Midbrain (tissue), 1 donor: ENCODE measurements at regions not wholly inside any gene's neighbourhood (a gene's known extent, or its start where the extent isn't known, plus 50 kb on each side); places are given as distances from the start of the nearest gene placed in this dataset.
"Not testable (repeated sequence)": the region's sequence is repeated elsewhere in the genome, so short reads cannot be mapped to it uniquely, and the experiment has no call there.

Experiments
- DNase-seq: peaks from one replicate; lab custom pipeline; 2025; lab: John Stamatoyannopoulos, UW

DNA sequence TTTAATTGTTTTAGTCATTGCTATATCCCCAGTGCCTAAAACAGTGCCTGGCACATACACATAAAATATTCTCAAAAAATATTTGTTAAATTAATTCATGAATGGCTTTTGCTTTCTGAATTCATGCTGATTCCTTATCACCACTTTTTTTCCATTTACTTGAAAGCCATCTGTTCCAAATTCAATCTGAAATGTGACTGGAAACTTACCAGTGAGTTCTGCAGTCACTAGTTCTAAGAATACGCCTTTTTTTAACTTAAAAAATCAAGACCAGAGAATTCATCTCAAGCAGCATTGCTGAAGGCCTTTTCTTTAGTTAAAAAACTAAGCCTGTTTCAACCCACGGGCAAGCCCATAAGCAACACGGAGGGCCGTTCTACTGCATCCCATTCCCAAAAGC lies 114.0 kb upstream of the ERCC4 start:
- DNase-seq, result no peak

DNA sequence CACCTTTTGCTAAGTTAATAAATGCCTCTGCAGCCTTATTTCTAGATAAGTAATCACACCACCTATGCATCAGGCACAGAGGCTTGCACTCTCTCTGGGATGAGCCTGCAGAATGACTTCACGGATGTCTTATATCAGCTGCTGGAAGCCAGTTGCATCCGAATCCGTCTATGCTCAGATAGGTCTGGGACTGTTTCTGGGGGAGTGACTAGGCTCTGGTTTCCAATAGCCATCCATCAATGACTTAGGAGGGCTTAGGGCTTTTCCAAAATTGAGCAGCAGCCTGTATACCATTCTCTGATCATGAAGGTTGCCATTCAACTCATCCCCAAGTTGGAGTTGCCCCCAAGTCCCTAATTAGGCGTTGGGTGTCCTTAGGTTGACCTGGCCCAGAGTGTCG lies 113.3 kb upstream of the ERCC4 start:
- no peak for DNase-seq

DNA sequence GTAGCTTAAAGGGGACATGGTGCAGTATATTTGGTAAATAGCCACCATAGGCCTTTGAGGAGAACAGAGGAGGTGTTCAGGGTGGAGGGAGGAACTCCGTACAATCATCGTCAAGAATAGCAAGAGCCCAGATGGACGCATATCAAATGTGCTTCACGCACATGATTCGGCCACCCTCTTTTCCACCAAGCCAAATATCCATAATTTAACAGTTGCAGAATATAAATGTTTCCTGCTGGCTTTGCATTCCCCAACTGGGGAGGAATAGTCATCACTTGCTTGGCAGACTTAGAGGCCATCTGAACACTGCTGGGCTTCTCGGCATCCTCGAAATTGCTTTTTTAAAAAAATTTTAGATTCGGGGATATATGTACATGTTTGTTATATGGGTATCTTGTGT lies 111.9 kb upstream of the ERCC4 start:
- no peak for DNase-seq

DNA sequence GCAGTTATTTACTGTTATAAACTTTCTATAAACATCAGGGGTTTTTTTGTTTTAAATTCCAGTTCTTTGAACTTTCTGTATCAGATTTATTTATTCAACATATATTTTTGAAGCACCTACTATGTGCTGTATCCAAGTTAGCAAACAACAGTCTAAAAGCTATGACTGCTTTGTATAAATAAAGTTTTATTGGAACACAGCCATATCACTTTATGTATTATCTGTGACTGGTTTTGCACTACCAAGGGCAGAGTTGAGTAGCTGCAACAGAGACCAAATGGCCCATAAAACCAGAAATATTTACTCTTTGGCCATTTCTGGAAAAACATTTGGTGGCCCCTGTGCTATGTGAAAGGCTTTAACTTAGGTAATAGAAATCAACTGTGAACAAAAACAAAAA lies 110.2 kb upstream of the ERCC4 start:
- no peak for DNase-seq

DNA sequence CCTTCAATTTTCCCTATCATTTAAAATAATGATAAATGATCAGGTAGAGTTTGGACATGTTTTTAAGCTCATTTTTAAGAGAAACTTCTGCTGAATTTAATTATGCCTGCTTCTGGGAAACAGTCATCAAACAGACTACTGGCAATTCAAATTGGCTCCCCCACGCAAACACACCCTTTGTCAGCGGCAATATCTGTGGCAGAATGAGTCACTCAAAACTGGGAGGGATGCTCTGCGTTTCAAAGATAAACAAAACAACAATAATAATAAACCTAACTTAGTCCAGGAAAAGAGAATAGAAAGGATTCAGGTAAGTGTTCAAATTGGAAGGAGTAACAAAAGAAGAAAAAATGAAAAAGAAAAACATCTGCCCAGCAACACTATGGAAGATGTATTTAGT lies 108.1 kb upstream of the ERCC4 start:
- no peak for DNase-seq

DNA sequence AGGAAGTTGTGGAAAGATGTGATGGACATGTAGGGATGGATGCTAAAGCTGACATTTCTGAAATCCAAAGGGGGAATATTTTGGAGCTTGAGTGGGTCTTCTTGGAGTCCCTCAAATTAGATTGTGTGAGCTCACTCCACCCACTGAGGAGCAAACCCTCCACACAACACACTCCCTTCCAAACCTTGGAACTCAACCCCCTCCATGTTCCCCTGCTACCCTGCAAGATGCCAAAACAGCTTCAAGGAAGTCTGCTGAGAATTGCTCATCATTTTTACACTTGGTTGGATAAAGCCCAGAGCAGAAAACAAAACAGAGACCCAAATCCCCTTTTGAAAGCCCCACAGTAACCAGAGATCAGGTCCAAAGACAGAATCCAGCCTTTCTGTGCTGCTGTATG lies 103.3 kb upstream of the ERCC4 start:
- DNase-seq, result no peak

DNA sequence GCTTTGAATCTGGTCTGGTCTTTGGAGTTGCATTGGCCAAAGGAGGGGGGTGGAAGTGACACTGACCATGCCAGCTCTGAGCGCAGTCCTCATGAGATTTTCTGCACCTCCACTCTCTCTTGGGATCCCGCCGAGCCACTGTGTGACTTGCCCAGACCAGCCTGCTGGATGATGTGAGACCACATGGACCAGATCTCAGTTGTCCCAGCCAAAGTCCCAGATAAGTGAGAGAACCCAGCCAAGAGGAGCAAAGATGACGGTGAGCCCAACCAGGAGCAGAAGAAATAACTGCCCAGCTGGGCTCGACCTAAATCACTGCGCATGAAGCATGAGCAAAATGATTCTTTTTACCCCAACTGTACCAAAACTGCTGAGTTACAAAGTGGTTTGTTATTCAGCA lies 96.5 kb upstream of the ERCC4 start:
- no peak for DNase-seq

DNA sequence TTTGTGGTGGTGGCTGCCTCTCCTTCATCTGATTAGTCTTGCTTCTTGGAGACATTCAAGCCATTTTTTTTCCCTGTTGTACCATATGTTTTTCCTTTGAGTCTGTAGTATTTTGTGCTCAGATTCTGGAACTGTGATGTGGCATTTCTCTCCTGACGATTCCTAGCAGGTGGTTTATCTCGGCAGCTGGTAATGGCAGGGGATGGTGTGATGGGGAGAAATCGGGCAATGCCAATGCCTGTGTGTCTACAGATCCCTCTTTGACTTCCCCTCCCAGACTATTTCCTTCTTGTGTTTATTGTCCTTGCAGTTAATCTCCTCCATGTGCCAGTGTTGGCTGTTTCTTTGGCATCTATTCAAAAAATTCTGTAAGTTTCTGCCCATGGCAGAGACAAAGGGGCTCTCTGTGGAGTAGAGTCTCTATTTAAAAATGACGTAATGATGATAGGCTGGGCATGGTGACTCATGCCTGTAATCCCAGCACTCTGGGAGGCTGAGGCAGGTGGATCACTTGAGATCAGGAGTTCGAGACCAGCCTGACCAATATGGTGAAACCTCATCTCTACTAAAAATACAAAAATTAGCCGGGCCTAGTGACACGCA lies 90.2 kb upstream of the ERCC4 start:
- no peak for DNase-seq

DNA sequence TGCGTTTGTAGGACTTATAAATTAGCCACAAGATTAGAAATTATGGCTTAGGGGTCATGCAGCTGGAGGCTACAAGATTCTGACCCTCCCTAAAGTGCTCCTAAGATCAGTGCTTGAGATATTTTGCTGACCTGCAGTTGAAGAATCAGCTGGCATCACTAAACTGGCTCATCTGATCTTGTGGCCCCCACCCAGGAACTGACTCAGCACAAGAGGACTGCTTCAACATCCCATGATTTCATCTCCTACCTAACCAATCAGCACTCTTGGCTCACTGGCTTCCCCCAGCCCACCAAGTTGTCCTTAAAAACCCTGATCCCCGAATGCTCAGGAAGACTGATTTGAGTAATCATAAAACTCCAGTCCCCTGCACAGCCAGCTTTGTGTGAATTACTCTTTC lies 86.4 kb upstream of the ERCC4 start:
- no peak for DNase-seq

DNA sequence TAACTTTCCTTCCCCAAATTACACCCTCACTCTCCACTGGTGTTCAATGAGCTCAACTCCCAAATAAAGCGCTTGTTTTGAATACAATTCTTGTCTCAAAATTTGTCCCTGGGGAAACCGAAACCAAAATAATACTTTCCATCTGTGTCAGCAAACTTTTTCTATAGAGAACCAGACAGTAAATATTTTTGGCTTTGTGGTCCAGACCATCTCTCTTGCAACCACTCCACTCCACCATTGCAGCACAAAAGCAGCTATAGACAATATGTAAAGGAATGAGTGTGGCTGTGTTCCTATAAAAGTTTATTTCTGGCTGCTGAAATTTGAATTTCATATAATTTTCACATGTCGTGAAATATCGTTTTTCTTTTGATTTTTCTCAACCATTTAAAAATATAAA lies 84.6 kb upstream of the ERCC4 start:
- no peak for DNase-seq

DNA sequence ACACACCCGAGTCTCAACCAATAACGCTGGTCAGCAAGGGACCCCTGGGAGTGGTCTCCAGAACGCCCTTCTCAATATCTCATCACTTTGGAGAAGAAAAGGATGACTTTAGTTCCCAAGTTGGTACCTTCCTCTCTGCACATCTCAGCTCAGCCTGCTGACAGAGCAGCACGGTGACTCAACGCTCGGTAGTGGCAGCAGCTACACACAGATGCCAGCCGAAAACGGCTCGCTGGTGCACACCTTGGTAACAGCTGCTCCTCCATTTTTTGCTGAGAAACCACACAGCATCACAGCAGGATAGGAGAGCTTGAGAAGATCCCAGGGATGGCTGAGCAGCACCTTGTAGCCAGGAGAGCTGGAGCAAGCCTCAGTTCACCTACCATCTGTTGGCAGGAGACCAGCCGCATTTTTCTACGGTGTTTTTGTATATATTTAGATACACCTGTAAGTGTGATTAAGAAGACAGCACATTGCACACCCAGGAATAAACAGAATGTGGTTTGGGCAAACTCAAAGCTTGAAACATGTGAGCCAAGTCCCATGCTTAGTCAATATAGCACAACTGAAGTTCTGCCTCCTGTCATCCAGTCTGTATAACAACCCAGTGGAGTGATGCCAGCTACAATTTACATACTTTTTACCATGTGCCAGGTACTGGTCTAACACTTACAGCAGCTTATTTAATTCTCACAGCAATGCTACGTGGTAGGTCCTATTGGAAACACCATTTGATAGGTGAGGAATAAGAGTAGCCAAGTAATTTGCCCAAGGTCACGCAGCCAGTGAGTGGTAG lies 83.8 kb upstream of the ERCC4 start:
- DNase-seq, result no peak

DNA sequence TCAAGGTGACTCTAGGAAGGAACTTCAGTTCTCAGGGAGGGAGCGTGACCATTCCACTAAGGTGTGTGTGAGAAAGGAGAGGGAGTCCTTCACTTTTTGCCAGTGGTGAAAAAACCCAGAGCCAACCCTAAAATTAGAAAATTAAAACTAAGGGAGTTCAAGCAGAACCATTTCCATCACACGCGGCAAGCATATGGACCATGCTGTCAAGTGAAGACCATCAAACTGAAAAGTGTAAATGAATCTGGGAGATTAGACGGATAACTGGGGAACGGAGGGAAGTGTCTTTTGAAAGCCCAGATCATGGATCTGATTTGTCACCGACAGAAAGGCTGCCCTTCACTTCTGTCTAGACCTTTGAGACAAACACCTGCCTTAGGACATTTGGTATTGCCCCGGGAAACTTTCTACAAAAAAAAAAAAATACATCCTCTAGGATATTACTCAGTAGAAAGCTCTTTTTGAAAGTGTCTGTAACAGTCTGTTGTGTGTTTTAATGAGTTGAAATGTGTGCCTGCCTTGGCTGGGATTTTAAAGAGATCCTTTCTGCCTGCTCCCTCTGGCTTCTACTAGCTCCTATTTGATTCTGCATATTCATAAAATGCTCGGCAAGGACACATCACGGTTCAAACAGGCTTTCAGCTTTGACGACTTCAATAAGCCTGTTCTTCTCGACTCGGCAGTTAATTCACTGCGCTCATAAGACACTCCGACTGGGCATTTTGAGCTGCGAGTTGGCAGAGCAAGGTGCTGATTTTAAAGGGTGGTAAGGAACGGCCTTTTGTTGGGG lies 81.4 kb upstream of the ERCC4 start:
- DNase-seq, result no peak

DNA sequence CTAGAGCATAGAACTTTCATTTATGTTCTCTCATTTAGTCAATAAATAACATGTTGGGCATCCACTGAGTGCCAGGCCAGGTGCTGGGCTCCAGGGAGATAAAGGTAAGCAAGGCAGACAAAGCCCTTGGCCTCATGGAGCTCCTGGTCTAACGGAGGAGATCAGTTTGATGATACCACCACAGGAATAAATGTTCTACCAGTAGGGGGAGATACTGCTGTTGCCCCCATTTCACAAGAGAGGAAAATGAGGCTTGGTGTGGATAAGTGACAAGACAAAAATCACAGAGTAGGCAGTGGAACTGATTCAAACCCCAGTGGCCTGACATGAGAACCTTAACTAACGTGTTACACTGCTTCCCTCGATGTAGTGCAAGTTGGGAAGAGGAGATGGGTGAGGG lies 80.4 kb upstream of the ERCC4 start:
- no peak for DNase-seq

DNA sequence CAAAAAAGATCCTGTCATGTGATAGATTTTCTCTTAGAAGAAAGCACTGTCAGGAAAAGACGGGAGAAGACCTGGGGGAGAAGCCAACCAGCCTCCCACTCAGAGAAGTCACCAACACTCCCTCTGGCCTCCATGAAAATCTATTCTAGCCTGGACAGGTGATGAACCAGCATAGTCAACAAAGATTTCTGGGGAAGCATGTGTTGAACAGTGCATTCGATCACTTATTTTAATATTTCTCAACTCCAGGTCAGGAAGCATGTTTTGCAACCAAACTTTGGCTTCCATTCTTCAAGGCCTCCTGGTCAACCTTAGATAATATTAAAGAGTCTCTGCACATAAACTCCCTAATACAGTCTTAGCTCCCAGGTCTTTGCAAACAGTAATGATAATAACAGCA lies 74.7 kb upstream of the ERCC4 start:
- no peak for DNase-seq

DNA sequence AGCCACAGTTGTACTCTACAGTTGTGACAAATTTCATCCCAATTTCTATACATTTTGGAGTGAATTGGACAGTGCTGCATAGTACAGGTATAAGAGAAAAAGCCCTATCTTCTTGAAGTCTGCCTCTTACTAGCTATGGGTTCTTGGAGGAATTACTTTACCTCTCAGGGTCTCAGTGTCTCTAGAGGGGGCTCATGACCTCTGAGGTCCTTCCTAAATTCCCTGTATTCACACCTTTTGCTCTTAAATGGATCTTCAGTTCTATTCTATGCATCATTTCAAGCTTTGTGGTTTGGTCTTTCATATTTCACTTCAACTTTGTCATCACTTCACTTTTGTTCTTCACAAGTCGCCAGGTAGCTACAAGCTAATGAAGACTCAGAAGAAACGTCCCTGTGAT lies 71.2 kb upstream of the ERCC4 start:
- no peak for DNase-seq

DNA sequence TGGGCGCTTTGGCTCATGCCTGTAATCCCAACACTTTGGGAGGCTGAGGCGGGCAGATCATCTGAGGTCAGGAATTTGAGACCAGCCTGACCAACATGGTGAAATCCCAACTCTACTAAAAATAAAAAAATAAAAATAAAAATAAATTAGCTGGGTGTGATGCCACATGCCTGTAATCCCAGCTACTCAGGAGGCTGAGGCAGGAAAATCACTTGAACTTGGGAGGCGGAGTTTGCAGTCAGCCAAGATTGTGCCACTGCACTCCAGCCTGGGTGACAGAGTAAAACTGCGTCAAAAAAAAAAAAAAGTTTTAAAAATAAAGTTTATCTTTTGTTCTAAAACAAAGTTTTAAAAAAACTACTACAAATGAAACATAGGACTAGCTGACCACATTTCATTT lies 69.8 kb upstream of the ERCC4 start:
- not testable (repeated sequence) for DNase-seq

DNA sequence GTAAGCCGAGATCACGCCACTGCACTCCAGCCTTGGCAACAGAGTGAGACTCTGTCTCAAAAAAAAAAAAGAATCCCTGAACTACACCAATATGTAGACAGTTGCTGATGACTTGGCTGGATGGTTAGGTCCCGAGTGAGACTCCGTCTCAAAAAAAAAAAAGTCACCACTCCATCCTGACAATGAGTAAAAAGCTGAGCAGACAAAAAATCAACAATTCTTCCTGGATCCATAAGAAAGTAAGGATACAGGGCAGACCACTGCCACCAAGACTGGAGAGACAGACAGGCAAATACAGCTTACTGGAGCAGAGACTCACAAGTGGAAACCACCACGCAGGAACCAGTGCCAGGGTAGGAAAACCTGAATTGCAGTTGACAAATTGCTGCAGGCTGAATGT lies 67.1 kb upstream of the ERCC4 start:
- no peak for DNase-seq

DNA sequence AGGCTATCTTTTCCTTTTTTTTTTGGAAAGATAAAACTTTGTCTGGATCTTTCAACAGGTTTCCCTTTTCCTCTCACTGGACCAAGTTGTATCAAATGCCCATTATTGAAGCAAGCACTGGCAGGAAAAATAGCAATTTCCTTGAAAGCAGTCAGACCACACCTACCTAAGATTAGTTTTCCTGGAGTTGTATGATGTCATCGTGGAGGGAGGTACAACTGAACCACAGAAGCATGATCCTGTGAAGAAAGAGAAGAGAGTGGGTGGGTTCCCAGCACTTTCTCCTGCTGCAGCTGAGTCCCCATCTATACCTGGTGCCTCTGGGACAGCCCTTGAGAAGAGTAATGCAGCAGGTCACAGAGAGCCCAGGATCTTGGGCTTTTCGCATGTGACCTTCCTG lies 63.6 kb upstream of the ERCC4 start:
- DNase-seq, result no peak

DNA sequence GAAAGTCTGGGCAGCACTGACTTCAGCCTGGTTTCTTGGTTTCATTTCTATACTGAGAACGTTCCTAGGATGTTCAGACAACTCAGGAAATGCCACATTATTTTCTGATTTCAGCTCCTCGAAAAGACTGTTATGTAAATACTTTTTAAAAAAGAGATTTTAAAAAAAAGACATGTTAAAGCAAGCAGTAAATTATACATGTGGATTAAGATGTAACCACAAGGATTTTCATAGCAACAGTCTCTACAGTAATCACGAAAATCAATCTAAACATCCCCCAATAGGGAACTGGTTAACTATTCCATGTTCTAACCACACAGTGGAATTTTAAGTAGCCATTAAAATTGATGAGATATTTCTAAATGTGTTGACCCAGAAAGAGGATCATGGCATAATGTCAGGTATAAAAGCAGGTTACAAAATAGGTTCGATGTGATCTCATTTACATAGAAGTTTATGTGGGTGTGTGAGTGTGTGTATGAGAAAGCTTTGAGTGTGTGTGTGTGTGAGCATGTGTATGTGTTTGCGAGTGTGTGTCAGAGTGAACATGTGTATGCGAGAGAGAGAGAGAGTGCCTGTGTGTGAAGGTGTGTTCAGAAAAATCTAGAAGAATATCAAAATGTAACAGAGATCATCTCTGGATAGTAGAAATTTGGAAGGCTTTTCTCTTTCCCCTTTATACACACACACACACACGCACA lies 63.0 kb upstream of the ERCC4 start:
- DNase-seq, result no peak

DNA sequence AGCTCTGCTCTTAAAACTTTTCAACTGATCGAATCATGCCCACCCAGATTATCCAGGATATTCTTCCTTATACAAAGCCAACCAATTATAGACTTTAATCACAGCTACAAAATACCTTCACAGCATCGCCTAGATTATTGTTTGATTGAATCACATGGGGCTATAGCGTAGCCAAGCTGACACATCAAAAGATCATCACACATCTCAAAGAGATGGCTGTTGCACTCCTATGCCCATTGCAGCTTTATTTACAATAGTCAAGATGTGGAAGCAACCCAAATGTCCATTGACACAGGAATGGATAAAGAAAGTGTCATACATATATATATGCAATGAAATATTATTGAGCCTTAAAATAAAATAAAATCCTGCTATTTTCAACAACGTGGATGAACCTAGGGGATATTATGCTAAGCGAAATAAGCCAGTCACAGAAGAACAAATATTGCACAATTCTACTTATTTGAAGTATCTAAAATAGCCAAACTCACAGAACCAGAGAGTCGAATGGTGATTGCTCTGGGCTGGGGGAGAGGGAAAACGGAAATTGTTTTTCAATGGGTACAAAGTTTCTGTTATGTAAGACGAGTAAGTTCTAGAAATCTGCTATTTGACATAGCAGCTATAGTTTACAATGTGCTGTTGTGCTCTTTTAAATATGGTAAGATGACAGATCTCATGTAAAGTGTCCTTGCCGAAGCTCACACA lies 60.9 kb upstream of the ERCC4 start:
- DNase-seq, result no peak

DNA sequence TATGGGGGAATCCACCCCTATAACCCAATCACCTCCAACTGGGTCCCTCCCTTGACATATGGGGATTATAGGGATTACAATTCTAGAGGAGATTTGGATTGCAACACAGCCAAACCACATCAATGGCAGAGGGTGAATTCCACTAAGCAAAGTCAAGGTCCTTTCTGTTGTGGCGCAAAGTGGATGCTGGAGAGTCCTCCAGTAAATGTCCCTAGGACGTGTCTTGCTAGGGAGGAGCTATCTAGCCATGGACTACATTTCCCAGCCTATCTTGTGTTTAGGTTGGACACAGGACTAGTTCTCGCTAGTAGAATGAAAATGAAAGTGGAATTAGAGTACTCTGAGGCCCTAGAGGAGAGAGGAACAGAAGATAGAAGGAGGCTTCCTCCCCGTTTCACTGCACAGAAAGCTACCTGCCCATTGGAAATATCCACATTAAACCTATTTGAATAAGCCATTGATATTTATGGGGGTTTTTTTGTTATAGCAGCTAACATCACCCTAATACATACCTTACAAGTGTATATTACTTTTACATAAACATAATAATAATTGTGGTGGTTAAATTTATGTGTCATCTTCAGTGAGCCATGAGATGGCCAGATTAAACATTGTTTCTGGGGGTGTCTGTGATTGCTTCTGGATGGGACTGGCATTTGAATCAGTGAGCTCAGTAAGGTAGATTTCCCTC lies 56.7 kb upstream of the ERCC4 start:
- DNase-seq, result no peak
